GM12864 (cell line): ENCODE measurements at regions not wholly inside any gene's neighbourhood (a gene's known extent, or its start where the extent isn't known, plus 50 kb on each side); places are given as distances from the start of the nearest gene placed in this dataset.
"Not testable (repeated sequence)": the region's sequence is repeated elsewhere in the genome, so short reads cannot be mapped to it uniquely, and the experiment has no call there.

Experiments
- DNase-seq: peaks from one replicate; pipeline ENCODE4 v3.0.0-alpha.2; 2011; ENCODE audit warnings: low read depth
- H3K4me3 ChIP-seq: 2 replicates; pipeline ENCODE4 v1.5.1; 2011; ENCODE audit warnings: mild to moderate bottlenecking, low read depth, low read length, control low read depth
- CTCF ChIP-seq: IDR thresholded peaks from 2 replicates; pipeline ENCODE4 v1.5.1; 2011; ENCODE audit warnings: low read depth, mild to moderate bottlenecking, moderate library complexity, low read length, control low read depth, inconsistent platforms; ENCODE audit errors: missing control alignments

- TF ChIP-seq CTCF: no peak
- no peak overlapping the region for H3K4me3 ChIP-seq
- DNase-seq: no peak
These were observed 232.2 kb downstream of the DHX15 start for GRCh38 chr4:24352112-24352511.

GRCh38 chr4:24349168-24349996 lies 235.0 kb downstream of the DHX15 start:
- not testable (repeated sequence) for DNase-seq, H3K4me3 ChIP-seq
- TF ChIP-seq CTCF: peak; percentile 22

- no peak for TF ChIP-seq CTCF
- DNase-seq: no peak
- H3K4me3 ChIP-seq: no peak overlapping the region
These were observed 245.1 kb downstream of the DHX15 start for GRCh38 chr4:24339260-24339659.

GRCh38 chr4:24337451-24338190 lies 246.7 kb downstream of the DHX15 start:
- H3K4me3 ChIP-seq: no peak overlapping the region
- DNase-seq: no peak
- no peak for TF ChIP-seq CTCF

GRCh38 chr4:24335616-24336015 lies 248.7 kb downstream of the DHX15 start:
- no peak for TF ChIP-seq CTCF
- no peak for DNase-seq
- H3K4me3 ChIP-seq: no peak overlapping the region

GRCh38 chr4:24334906-24335305 lies 249.4 kb downstream of the DHX15 start:
- TF ChIP-seq CTCF: no peak
- DNase-seq: no peak
- H3K4me3 ChIP-seq: no peak overlapping the region

GRCh38 chr4:24330573-24330972 lies 253.8 kb downstream of the DHX15 start:
- H3K4me3 ChIP-seq: no peak overlapping the region
- no peak for DNase-seq
- TF ChIP-seq CTCF: no peak
